GM12878 (cell line): ENCODE measurements at regions not wholly inside any gene's neighbourhood (a gene's known extent, or its start where the extent isn't known, plus 50 kb on each side); places are given as distances from the start of the nearest gene placed in this dataset.

Experiments
- CTCF ChIP-seq, 3 experiments: IDR thresholded peaks in 2 of 3; conservative IDR thresholded peaks in 1 of 3; 2 replicates each; pipeline ENCODE4 v1.5.1; 2011; ENCODE audit warnings: low read depth in 3 of 3, low read length in 3 of 3, mild to moderate bottlenecking in 3 of 3, control low read depth in 2 of 3, moderate library complexity in 2 of 3, inconsistent platforms in 1 of 3, mixed read lengths in 1 of 3; ENCODE audit not compliant: control insufficient read depth in 2 of 3, insufficient read depth in 1 of 3; ENCODE audit errors: extremely low read depth in 1 of 3
- IRF5 ChIP-seq: fragments of 450-650 bp; IDR thresholded peaks from 2 replicates; pipeline ENCODE4 v1.6.1; 2017; ENCODE audit warnings: borderline replicate concordance

GRCh38 chr13:73129023-73129422 lies 70.2 kb downstream of the KLF5 start:
- TF ChIP-seq CTCF (IDR thresholded peaks at IDR 0.05 in 2 of 3, conservative IDR thresholded peaks at IDR 0.05 in 1 of 3; ENCODE audit: control insufficient read depth in 2 of 3, extremely low read depth in 1 of 3, insufficient read depth in 1 of 3, low read depth in 3 of 3, low read length in 3 of 3) (no peak), IRF5 (no peak)
